COR-L47 (cell line): ENCODE measurements at regions not wholly inside any gene's neighbourhood (a gene's known extent, or its start where the extent isn't known, plus 50 kb on each side); places are given as distances from the start of the nearest gene placed in this dataset.
"Not testable (repeated sequence)": the region's sequence is repeated elsewhere in the genome, so short reads cannot be mapped to it uniquely, and the experiment has no call there.

Experiments used
- DNase-seq: peaks from one replicate; lab custom pipeline; 2025; lab: John Stamatoyannopoulos, UW

DNA sequence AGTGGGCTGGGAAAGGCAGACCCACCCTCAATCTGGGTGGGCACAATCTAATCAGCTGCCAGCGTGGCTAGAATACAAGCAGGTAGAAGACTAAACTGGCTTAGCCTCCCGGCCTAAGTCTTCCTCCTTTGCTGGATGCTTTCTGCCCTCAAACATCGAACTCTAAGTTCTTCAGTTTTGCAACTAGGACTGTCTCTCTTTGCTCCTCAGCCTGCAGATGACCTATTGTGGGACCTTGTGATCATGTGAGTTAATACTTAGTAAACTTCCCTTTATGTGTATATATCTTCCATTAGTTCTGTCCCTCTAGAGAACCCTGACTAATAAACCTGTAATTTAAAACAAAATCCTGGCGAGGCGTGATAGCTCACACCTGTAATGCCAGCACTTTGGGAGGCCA is 51.8 kb upstream of the SLC39A8 start:
- not testable (repeated sequence) for DNase-seq

DNA sequence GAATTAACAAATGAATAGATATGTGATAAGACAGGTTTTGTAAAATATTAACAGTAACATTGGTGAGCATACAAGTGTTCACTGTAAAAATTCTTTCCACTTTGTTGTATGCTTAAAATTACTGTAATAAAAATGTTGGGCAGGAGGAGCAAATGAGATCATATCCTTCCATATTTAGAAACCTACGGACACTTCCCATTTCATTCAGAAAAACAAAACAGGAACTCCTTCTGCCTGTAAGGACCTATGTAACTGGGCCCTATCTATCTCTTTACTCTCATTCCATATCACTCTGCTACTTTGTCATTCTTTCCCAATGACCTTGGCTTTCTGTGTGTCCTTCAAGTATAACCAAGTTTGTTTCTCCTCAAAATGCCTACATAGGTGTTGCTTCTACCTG is 53.7 kb upstream of the SLC39A8 start:
- no peak for DNase-seq

DNA sequence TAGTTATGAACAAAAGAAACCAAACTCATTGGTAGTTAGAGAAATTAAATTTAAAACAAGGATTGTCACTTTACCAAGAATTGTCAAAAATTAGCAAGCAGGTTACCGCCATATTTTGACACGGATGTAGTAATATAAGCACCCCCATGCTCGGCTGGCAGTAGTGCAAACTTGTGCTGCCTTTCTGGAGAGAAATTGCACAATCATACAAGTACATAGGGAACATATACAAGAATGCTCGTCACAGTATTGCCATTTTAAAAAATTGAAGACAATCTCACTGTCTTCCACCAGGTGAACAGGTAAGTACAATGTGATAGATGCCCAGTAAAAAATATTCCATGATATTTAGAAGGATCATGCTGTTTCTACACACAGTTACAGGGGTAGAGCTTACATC is 55.6 kb upstream of the SLC39A8 start:
- no peak for DNase-seq

DNA sequence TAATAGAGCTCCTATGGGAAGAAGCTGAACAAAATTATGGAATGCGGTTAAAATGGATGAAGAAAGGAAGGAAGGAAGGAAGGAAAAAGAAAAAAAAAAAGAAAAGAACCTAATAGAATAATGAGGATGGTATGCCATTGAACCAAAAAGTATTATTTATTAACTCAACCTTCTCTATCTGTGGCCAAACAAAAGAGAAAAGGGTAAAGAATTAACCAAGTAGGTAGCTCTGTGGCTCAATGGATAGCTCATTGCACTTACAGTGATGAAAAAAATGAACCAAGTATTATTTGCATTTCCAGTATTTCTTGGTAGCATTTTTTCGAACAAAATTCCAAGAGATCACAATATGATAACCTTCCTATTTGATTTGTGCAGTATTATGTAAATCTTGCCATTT is 56.9 kb upstream of the SLC39A8 start:
- DNase-seq: no peak

DNA sequence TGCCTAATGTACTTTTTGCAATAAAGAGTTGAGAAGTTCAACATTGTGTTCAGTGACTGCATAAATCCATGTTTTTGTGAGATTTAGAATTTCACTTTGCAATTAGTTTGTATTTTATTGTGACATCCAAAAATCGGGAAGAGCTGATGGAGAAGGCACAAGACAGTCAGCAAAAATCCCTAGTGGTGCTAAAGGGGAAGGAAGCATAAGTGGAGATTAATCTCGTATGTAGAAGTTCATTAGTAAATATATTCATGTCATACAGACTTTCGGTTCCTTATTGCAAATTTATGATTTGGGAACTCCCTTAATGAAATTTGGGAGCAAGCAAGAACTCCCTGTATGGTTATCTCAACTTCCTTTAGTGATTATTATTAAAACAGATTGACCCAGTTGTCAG is 57.8 kb upstream of the SLC39A8 start:
- no peak for DNase-seq

DNA sequence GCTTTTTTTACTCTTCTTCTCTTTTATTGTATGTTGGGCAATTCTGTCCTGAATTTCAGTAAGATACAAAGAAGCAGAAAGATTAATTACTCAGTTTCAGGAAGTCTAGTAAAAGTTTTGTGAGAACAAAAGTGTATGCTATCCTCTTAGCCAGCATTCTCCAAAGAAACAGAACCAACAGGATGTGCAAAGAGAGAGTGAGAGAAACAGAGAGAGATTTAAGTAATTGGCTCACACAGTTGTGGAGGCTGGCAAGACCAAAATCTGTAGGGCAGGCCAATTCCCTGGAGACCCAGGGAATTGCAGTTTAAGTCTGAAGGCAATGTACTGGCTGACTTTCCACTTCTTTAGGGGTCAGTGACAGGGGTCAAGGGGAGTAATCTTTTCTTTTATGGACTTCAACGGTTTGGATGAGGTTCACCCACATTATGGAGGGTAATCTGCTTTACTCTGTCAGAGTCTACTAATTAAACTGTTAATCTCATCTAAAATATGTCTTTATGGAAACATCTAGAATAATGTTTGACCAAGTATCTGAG is 59.2 kb upstream of the SLC39A8 start:
- DNase-seq: no peak

DNA sequence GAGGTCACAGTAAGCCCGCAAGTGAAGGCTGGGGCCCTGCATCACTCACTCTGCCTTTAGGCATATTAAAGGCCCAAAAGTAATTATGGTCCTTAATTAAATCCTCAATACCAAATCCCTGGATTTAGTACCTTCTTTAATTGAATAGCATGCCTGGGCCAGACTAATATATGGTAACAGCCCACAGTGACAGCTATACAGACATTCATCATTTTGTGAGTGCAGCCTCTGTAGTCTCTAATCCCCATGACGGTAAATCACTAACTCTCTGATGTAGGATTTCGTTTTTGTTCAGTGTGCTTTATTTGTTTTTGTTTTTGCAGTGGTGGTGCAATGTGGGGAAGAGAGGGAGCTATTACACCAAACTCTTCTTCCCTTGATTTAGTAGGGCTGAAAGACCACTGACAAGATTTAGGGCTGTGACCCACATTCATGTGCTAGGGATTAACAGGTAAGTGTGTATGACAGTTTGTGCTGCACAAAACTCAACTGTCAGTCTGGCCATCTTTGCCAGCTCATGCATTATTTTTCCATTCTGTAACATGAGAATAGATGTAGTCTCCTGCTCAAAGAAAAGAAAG is 60.6 kb upstream of the SLC39A8 start:
- DNase-seq: no peak

DNA sequence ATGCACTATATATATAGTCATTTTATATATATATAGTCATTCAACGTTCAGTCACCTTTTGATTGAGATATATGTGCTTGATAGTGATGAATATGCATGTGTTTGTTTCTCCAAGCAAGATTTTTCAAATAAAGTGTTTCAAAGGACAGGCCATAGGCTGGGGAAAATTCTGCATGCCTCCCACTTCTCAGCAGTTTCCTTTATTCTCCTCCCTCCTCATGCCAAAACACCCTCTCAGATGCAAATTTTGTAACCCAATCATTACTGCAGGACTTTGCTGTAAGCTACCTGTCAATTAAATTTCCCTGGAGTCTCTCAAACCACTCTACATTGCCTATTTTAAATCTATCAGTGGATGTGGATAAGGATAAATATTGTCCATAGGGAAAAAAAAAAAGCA is 65.6 kb upstream of the SLC39A8 start:
- not testable (repeated sequence) for DNase-seq

DNA sequence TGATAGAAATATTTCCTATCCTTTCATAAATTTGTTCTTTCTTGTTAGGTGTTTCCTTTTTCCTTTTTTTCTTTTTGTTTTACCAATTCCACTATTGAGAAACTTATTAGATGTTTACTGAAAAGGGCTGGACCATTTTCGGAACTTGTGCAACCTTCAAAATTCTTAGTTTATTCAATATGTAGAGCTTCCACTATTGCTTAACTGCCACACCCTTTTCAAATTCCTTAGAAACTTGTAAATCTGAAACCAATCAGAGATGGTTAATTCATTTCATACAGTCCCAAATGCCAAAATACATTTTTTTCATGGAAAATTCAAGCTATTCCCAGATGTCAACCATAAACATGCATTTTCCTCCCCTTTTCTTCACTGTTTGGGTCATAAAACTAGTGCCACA is 66.1 kb upstream of the SLC39A8 start:
- DNase-seq: no peak

DNA sequence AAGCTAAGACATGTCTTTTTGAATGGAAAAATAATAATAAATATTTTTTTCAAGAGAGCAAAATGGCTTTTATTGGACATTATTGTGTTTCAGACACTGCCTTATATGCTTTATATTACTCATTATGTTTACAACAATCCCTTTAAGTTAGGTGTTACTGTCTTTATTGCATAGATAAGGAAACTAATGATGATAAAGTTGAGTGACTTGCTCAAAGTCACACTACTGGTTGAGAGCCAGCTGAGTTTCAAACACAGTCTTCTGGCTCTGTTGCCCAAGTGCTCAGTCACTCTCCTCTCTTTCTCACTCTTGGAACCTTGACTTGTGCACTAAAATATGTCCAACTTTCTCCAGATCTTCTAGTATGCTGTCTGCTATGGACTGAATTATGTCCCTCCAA is 71.5 kb upstream of the SLC39A8 start:
- DNase-seq: no peak

DNA sequence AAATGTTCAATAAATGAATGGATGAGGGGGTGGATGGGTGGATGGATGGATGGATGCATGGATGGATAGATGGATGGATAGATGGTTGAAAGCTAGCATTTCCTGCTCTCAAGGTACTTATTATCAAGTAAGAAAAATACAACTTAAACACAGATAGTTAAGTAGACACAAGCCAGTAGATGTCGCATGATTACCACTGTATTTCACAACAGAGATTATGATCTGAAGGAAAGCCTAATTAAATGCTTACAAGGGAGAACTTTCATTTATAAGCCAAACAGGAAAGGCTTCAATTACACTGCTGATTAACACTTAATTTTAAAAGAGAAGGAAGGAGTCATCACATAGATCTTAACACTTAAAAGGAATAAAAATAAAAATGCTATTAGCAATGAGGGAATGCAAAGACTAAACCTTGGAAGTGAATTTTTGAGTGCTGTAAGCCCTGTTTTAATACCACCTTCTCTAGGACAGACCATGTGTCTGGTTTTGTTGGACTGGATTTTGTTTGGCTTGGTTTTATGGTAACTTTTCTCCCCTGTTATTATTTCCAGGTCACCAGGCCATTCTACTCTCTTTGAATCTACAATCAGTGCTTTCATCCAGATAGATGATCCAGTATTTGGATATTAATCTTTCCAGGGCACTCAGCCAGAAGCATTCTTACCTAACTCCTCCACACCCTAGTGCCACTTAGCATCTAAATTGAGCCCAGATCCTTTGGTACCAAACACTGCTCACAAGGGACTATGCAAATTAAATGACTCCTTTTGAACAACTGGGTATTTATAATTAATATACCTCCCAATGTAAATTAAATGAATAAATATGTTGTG is 75.5 kb upstream of the SLC39A8 start:
- DNase-seq: no peak

DNA sequence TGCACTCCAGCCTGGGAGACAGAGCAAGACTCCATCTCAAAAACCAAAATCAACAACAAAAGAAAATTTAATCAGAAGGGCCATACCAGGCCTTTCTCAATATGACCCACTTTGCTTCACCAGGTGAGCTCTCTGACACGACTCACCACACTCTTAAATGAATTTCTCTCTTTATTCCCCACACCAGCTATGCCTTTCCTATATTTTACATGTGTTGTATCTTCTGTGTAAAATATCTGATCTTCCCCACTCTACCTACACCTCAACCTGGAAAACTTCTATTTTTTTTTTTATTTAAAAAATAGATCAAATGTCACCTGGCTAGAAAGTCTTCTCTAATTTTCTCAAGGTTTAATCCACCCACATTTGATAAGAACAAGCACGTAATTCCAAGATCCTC is 77.6 kb upstream of the SLC39A8 start:
- no peak for DNase-seq

DNA sequence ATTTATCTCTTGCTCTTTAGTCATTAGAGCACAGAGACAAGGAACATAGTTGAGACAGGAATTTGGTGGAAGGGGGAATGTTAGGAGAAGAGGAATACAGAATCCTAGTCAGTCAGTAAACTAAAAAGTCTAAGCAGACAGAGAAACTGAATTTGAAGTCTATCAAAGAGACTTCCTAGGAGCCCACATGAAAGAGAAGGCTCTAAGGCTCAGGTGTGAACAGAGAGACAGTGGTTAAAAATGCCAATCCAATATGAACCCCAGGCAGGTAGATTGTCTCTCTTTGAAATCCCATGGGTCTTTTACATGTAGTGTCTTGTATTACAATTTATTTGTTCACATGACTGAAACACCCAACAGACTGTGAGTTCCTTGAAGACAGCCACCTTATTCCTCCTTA is 77.8 kb upstream of the NFKB1 start:
- no peak for DNase-seq

DNA sequence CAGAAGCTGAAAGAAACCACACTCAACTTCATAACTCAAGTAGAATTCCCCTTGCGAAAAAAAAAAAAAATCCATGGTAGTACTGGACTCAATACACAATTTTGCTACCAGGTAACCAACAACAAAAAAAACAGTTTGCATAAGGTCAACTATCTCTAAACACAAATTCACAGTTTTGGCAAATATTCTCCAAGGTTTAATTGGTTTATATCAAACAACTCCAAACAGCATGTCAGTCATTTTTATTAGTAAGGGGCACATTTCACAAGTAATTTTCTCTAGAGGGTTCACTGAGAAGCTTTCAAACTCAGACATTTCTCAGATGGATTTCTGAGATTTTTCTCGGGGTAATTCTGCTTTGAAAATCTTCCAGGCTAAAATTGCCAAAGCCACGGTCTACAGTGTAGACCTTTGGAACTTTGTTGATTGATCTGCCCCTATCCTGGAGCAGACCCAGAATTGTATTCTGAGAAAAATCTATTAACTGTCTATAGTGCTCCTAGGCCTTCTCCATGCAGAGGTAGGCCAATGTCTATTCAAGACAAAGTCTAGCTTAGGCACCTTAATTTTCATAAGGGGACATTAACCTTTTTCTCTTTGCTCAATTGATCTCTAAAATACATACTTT is 73.7 kb upstream of the NFKB1 start:
- DNase-seq: no peak

DNA sequence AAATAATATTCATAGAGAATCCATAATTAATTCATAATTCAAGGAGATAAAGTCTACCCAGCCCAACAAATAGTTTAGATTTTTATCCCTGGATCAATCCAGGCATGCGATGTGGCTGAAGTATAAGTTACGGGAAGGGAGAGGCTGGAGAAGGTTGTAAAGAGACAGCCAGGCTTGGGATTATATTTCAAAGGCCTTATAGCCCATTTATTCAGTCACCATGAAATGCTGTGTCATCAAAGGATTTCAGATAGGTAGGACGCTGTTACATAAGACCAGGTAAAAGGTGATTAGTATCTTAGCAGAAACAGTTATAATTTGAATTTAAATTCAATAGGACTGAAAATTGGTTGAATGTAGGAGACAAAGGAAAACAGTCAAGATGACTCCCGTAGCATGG is 73.0 kb upstream of the NFKB1 start:
- no peak for DNase-seq

DNA sequence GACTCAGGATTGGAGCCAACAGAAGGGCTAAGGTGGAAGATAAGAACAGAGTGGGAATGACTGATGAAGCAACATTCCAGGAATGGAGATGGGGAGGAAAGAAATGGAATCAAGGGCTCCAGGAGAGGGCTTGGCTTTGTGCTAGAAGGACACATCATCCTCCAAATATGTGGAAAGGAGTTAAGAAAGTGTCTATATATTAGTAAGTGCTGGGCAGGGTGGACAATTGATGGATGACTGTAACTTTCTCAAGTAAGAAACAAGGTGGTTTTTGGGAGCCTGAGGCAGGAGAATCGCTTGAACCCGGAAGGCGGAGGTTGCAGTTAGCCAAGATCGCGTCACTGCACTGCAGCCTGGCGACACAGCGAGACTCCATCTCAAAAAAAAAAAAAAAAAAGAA is 71.6 kb upstream of the NFKB1 start:
- no peak for DNase-seq

DNA sequence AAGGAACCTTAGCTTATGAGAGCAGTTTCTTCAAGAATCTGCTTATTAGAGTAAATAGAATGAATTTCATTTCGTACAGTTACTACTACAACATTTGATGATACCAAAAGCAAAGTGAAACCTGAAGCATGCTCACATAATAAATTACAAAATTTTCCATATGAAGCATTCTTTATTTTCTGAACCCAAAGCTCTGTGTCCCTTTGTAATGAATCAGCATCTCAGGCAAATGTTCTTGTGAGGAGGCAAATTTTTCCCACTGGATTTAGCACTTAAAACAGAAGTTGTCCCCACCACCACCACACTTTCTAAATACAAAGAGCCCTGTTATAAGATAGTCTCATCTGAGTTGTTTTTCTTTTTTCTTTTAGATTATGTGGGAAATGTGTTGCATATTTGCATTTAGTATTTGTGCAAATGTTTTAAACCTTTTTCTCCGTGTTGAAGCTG is 70.7 kb upstream of the NFKB1 start:
- no peak for DNase-seq

DNA sequence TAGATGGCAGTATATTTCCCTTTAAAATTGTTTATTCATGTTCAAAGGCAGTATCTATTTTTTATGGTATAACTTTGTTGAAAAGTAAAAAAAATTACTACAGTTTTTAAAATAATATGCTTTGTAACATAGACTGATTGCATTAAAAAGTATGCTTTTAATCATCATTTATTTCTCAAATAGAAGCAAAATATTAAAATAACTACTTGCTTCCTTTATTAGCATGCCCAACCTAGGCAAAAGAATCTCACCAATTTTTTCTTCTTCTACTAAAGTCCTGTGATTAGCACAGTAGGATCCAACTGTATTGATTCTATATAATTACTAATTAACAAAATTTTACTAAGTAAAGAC is 69.6 kb upstream of the NFKB1 start:
- no peak for DNase-seq

DNA sequence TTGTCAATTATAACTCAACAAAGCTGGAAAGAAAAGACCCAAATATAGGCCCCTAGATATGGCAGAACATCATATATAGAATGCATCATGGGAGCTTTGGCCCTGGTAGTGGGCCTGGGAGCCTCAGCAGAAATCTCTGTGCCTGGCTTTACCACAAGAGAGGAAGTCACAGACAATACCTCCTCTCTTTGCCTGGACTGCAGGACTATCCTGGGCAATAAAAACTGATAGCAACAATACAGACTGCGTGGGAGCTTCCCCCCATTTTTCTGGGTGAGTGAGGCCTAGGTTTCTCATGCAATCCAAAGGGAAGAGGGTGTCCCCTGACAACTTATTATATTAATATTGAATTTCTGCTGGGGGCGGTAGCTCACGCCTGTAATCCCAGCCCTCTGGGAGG is 64.0 kb upstream of the NFKB1 start:
- no peak for DNase-seq

DNA sequence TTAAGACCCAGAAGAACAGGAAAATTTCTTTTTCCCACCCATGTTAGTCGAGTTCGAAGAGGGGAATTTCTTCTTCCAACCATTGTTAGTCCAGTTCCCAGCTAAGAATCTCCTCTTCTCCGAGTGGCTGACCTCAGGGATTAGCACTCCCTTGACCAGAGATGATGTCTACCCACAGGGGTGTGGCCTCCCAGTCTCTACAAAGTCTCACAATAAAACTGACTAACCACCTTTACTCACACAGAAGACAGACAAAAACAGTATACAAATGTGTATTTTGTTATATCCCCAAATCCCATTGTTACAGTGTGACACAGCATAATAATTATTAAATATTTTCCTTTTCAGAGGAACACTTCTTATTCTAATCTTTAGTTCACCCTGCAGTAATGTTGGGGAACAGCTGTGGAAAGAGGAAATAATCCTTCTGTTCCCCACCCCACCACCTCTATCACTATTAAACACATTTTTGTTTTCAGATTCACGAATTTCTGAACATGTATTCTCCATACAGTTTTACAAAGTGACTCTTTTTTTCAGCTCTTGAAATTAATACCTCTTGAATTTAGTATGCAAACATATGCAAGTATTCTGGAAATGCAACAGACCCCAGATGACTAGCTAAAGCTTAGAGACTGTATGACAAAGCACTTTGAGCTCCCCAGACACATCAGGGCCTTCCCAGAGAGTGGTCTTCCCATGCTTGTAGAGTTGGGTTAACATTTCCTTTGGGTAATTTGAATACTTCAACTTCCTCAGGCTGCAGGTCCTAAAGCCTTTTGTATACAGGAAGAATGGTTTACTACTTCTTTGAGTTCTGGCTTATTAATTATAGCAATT is 62.5 kb upstream of the NFKB1 start:
- no peak for DNase-seq

DNA sequence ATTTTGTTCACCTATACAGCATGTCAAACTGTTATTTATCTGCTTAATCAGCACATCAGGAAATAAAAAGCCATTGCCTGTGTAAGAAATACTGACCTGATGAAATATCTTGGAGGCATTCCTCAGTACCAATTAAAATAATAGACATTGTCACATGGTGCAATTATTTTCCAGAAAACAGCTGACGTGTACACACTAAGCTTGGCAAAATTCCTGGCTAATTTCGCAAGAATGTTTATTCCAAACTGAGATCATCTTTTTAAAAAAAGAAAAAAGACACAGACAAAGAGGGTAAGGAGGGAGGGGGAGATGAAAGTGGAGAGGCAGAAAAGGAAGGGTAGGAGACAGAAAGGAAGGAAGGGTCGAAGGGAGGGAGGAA is 61.9 kb upstream of the NFKB1 start:
- peak; percentile 75 for DNase-seq

DNA sequence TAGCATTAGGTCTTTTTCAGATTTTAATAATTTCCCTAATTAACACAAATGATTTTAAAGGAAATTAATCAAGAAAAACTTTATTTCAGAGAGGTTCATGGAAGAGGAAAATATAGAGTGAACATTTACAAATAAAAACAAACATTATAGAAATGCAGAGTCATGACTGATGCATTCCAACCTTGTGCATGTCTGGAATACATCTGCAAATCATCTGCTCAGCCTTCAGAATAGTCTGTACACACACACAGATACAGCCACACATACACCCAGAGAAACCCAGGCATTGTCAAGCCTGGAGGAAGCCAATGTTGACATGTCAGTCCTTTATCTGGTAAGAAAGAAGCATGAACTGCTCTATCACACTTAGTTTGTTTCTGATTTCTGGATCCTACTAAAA is 61.3 kb upstream of the NFKB1 start:
- DNase-seq: no peak
